HG03175 (cell line): ENCODE measurements at regions not wholly inside any gene's neighbourhood (a gene's known extent, or its start where the extent isn't known, plus 50 kb on each side); places are given as distances from the start of the nearest gene placed in this dataset.

Experiments used
- ATAC-seq: cut with Tn5 transposase; IDR thresholded peaks from one replicate; pipeline ENCODE4 v1.9.1; 2021; ENCODE audit warnings: mild to moderate bottlenecking, moderate library complexity; ENCODE audit not compliant: unreplicated experiment

- no peak for ATAC-seq
These were observed 450.0 kb downstream of the HAO1 start for GRCh38 chr20:7490288-7490687.

GRCh38 chr20:7492257-7492656 lies 448.0 kb downstream of the HAO1 start:
- ATAC-seq = no peak

- no peak for ATAC-seq
These were observed 446.9 kb downstream of the HAO1 start for GRCh38 chr20:7493311-7493710.

GRCh38 chr20:7496394-7496991 lies 443.8 kb downstream of the HAO1 start:
- no peak for ATAC-seq

GRCh38 chr20:7497985-7498384 lies 442.3 kb downstream of the HAO1 start:
- no peak for ATAC-seq

- no peak for ATAC-seq
These were observed 441.1 kb downstream of the HAO1 start for GRCh38 chr20:7499201-7499600.

GRCh38 chr20:7500231-7500663 lies 440.0 kb downstream of the HAO1 start:
- no peak for ATAC-seq

GRCh38 chr20:7503501-7503900 lies 436.8 kb downstream of the HAO1 start:
- ATAC-seq = no peak

GRCh38 chr20:7505152-7505834 lies 435.0 kb downstream of the HAO1 start:
- ATAC-seq = peak; percentile 66

GRCh38 chr20:7505835-7506221 lies 434.4 kb downstream of the HAO1 start:
- peak; percentile 15 for ATAC-seq

- no peak for ATAC-seq
These were observed 423.6 kb downstream of the HAO1 start for GRCh38 chr20:7516621-7517111.

GRCh38 chr20:7520361-7520760 lies 419.9 kb downstream of the HAO1 start:
- no peak for ATAC-seq

- ATAC-seq = no peak
These were observed 417.0 kb downstream of the HAO1 start for GRCh38 chr20:7523288-7523687.

GRCh38 chr20:7540018-7540417 lies 400.2 kb downstream of the HAO1 start:
- no peak for ATAC-seq

GRCh38 chr20:7540923-7541322 lies 399.3 kb downstream of the HAO1 start:
- ATAC-seq = no peak

GRCh38 chr20:7571101-7571500 lies 369.2 kb downstream of the HAO1 start:
- no peak for ATAC-seq

GRCh38 chr20:7571521-7572055 lies 368.7 kb downstream of the HAO1 start:
- no peak for ATAC-seq

- ATAC-seq = no peak
These were observed 360.4 kb downstream of the HAO1 start for GRCh38 chr20:7579888-7580287.

- no peak for ATAC-seq
These were observed 355.1 kb downstream of the HAO1 start for GRCh38 chr20:7585126-7585679.

GRCh38 chr20:7586481-7586880 lies 353.8 kb downstream of the HAO1 start:
- ATAC-seq = no peak

- ATAC-seq = no peak
These were observed 351.1 kb downstream of the HAO1 start for GRCh38 chr20:7589164-7589563.

GRCh38 chr20:7596541-7596940 lies 343.7 kb downstream of the HAO1 start:
- ATAC-seq = no peak
